HG02870 (cell line): ENCODE measurements at regions not wholly inside any gene's neighbourhood (a gene's known extent, or its start where the extent isn't known, plus 50 kb on each side); places are given as distances from the start of the nearest gene placed in this dataset.
"Not testable (repeated sequence)": the region's sequence is repeated elsewhere in the genome, so short reads cannot be mapped to it uniquely, and the experiment has no call there.

Experiments used
- ATAC-seq: cut with Tn5 transposase; IDR thresholded peaks from one replicate; pipeline ENCODE4 v1.9.1; 2021; ENCODE audit warnings: mild to moderate bottlenecking, moderate library complexity; ENCODE audit not compliant: unreplicated experiment

DNA sequence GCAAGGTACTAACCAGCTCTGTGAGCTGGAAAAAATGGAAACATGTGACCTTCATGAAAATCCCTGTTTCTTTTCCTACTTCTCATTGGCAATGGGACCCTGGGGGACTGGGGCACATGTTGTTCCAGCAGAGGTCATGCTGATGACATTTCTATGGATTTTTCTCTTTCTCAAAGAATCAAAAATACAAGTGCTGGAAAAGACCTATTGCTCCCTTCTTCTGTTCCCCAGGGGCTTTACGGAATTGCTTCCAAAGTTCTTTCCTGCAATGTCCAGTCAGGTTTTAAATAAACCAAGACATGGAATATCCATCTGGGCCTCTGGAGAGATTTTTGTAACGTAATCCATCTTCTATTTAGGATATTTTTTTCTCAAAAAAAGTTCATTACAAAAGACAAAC is 1006.1 kb upstream of the CELF4 start:
- no peak for ATAC-seq

DNA sequence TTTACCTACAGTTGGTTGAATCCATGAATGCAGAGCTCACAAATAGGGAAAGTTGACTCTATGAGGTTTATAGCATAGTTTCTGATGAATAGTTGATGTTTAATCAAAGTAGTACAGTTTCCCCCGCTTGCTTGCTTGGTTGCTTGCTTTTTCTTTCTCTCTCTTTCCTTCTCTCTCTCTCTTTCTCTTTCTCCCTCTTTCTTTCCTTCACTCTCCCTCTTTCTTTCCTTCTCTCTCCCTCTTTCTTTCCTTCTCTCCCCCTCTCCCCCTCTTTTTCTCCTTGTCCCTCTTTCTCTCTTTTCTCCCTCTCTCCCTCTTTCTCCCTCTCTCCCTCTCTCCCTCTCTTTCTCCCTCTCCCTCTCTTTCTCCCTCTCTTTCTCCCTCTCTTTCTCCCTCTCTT is 999.9 kb upstream of the CELF4 start:
- ATAC-seq: no peak

DNA sequence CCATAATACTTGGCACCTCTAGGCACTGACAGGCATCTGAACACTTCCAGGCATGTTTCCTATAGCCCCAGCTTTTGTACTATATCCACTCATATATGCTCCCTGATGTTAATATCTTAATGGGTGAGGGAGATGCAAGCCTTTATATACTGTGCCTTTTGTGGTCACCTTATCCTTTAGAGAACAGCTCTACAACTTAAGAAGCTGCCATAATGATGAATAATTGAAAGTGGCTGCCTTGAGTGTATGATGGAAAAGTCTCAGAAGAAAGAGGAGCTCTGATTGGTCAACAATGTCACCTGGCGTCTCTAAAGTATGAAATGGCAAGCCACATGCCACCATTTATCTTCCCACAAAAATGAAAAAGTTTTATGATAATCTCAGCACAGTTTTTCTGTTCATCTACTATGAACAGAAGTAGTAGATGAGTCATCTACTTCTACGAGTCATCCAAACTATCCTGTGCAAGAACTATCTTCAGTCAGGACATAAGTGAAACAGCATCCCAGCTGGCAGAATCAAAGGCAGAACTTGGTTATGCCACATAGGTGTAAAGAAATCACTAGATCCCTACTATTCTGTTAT is 997.9 kb upstream of the CELF4 start:
- ATAC-seq: no peak

DNA sequence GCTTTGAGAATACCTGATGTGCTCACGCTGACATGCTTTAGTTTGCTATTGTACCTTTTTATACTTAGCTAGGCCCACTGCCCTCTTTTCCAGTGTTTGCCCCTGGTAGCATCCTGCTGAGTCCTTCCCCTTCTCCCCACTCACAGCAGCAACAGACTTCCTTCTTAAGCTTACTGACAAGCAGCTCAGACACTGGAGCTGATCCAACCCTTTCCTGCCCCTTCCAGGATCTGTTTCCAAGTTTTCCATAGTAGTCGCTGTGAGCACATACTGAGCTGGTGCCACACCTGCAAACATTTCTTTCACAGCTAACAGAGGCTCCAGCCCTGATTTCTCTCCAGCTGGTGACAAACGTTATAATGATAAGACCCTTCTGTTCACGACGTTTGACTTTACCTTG is 991.4 kb upstream of the CELF4 start:
- ATAC-seq: no peak

DNA sequence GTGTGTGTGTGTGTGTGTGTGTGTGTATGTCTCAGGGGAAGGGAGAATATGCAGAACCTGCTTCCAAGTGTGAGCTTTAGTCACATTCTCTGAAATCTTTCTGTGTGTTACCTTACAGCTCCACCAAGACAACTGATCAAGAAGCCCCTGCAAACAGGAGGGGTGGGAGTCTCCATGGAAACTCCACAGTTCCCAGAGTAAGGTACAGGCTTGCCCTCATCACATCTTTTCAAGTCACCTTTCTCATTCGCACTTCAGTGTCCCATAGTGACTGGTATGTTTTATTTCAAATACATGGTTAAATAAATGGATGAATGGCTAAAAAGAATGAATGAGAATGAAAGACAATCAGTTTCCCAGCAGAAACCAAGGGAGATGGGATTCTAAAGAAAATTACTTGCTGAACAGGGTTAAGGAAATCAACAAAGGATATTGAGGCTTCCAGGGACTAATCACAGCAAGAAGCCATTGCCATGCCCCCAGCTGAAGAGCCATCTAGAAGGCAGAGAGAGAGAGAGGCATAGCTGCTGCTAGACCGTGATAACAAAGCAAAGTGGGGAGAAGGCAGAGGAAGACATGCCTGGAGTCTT is 987.2 kb upstream of the CELF4 start:
- ATAC-seq: no peak

DNA sequence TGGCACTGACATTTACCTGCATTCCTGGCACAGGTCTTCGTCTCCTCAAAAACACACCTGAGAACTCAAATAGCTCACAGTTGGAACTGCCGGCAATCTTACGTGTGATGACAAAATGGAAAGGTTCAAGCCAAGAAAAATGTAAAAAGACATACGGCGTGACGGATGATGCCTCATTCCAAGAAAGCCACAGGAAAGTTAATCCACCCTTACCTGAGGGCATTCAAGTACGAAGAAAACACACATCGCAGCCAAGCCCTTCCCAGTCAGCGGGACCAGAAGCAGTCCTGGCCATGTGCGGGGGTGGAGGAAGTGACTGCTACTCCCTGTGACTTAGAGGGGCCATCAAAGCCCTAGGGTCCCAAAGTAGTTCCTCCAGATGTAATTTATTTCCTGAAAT is 986.3 kb upstream of the CELF4 start:
- ATAC-seq: no peak

DNA sequence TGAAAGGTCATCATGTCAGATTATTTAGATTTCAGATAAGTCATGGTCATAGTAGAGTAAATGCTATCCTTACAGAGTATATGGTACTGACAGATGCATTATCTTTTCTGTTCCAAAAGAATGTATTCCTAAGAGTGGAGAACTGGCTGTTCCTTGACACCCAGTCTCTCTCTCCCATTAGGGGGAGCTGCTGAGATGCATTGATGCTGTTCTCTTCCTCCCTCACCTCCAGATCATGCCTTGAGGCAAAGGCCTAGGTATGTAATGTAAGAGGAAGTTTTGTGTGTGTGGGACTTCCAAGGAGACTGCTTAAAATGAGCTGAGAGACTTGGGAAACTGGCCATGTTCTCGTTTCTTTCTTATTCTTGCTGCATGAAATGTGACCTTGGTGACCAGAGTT is 979.5 kb upstream of the CELF4 start:
- ATAC-seq: peak; percentile 80

DNA sequence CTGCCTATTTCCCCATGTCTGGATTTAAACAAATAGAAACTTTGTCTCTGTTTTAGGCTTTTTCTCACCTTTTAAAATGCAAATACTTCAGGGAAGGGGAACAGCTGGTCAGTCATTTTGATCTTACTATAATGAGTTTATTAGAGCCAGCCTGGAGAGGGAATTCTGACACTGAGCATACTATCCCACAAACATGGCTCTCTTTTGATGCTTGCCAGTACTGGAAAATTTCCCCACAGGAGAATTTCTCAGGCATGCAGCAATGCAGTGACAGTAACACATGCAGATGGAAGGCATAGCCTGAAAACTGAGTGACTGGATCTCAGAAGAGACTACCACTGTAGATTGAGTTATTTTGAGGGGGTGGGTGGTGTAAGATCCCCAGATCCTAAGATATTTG is 974.3 kb upstream of the CELF4 start:
- ATAC-seq: no peak

DNA sequence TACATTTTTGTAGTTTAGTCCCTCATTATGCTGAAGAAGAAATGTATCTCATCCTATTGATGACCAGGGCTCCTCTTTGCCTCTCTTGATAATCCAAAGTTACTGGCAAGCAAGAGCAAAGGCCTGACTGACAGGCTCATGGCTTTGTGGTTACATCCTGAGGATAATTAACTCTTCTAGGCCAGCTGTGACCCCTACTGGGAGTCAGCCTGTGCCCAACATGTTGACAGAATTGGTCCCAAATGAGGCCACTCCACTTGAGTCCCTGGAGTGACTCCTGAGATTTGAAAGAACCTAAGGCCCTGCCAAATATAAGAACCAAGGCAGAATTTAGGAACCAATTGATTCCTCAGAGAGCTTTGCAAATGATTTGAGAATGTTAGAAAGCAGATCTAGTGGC is 973.8 kb upstream of the CELF4 start:
- ATAC-seq: no peak

DNA sequence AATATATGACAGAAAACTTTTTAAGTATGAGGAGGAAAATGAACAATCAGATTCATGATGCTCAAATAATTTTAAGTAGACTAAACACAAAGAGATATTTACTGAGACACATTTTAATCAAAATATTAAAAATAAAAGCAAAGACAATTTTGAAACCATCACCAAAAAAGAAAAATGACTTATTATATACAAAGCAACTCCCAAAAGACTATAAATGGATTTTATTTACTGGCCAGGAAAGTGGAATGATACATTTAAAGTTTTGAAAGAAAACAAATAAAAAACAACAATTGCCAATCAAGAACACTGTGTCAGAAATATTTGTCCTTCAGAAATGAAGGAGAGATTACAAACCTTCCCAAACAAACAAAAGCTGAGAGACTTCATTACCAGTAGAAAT is 968.5 kb upstream of the CELF4 start:
- no peak for ATAC-seq

DNA sequence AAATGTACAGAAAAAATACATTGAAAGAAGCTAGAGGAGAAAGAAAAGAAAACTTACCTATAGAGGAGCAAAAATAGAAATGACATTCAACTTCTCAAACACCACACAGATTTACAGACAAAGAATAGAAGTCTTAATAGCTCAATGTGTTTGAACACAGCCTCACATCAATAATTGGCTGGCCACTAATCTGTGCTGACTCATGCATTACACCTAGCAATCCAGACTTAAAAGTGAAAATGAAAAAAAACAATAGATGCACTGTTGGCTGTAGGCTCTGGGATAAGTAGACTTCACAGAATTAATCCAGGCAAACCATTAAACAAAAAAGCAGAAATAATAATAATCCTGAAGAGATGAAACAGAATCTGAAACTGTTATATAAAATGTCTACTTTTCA is 961.3 kb upstream of the CELF4 start:
- no peak for ATAC-seq

DNA sequence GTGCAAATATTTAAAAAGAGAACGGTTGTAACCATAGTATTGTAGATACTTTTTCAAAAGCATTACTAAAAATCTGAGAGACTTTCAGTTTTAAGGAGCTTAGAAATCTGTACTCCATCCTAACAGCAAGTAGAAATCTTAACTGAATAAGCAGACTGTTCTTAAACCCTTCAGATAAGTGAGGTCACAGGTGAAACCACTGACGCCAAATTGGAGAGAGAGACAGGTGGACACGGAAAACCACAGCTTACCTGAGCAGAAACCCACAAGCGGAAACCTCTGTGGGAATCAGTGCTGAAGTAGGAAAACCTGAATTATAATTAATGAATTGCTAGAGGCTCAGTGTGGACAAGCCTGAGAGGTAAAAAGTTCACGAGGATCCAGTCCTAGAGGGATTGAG is 959.4 kb upstream of the CELF4 start:
- ATAC-seq: no peak

DNA sequence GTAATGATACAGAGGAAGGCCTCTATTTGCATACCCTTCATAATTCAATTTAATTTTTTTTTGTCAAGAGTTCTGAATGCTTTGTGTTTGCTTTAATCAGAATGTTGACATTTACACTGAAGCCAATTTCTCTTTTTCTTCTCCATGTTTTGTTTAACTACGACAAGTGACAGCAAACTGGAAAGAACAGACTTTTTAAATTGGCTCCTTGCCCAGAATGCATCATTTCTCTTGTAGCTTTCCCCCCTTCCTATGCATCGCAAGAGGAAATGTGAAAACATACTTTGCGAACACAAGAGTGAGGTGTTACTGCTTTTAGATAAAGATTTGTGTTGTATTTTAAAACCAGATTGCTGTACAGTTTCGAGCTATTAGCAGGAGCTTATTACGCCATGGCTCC is 955.2 kb upstream of the CELF4 start:
- no peak for ATAC-seq

DNA sequence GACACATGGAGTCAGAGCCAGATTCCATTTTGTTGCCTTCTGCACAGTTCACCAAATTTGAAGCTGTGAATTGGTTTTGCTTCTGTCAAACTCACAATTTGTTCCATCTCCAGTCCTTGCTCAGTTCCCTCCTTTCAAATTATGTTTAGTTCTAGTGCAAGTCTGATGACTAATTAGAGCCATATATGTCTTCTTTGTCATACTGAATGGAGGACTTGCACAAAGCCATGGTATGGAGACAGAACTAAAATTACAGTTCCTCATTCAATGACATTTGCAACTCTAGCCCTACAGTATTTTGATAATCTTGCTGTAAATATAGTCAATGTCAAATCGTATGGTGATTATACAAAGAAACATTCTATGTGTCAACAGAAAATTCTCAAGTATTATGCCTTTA is 936.9 kb upstream of the CELF4 start:
- ATAC-seq: no peak

DNA sequence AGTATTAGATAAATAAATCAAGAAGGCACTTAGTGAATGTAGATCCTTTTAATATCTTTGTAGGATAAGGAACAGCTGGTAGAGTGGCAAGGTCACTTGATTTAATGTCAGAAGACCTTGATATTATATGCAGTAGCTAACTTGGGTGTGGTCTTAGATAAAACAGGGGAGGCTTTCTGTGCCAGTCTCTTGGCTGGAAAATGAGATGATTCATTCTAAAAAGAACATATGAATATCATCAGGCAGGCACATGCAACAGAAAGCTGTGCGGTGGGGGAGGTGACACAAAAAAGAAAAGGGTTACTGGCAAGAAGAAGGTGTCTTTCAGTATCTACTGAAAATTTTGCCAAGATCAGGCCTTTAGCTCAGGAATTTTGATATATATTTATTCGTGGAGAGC is 931.7 kb upstream of the CELF4 start:
- no peak for ATAC-seq

DNA sequence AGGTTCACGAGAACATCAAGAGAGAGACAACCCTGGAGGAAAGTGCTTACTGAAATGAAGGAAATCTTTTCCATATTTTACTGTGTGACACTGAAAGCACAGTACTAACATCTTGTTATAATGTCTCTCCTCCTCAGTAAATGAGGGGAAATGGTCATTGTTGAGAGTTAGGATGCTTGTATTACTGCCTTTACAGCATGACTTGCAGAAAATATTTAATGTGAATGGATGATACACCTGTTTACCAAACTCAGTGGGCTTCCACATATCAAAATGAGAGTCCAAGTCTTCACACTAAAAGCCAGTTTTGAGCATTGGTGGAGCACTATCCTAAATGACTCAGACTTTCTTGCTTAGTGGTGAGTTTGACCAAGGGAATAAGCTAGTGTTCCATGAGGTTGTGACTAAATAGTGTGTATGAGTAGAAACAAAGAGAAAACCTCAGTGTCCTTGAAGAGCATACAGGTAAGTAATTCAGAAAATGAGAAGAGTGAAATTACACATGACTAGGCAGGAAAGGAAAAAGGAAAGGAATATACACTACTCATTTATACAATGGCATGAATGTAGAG is 930.7 kb upstream of the CELF4 start:
- no peak for ATAC-seq

DNA sequence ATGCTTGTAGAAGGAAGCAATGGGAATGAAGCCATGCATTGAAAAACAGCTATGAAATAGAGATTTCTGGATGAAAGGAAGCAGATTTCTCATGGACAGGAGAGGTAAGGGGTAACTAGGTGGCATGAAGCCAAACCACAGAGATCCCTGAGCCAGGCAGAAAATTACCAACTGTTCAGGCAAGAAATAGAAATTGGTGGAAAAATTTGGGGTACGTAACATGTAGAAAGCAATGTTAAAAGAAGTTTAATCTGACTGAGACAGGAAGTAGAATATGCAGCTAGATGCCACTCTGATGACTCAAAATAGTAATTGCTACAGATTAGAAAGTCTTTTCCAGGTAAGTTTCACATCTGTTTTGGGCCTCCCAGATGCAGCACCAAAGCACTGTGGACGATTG is 928.5 kb upstream of the CELF4 start:
- ATAC-seq: no peak

DNA sequence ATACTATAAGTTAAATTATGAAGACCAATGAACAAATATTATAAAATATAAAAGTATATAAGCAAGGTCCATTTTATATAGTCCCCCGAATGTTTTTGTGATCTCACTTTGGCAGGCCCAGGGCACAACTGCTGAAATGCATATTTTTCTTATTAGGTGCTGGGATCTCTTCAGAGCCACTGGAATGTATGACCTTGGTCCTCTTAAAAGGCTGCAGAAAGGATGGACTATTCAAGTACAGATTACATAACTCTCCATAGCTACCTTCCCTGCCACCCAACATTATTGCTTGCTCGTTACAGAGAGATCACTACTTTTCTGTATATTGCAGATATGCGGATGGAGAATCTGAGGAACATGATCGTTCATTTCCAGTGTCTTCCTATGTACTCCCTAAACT is 925.6 kb upstream of the CELF4 start:
- ATAC-seq: no peak

DNA sequence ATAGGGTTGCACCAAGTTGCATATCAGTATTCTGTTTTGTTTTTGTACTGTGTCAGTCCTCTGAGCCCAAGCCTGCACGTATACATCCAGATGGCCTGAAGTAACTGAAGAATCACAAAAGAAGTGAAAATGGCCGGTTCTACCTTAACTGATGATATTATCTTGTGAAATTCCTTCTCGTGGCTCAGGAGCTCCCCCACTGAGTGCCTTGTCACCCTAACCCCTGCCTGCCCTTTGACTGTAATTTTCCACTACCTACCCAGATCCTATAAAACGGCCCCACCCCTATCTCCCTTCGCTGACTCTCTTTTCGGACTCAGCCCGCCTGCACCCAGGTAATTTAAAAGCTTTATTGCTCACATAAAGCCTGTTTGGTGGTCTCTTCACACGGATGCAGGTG is 924.1 kb upstream of the CELF4 start:
- not testable (repeated sequence) for ATAC-seq

DNA sequence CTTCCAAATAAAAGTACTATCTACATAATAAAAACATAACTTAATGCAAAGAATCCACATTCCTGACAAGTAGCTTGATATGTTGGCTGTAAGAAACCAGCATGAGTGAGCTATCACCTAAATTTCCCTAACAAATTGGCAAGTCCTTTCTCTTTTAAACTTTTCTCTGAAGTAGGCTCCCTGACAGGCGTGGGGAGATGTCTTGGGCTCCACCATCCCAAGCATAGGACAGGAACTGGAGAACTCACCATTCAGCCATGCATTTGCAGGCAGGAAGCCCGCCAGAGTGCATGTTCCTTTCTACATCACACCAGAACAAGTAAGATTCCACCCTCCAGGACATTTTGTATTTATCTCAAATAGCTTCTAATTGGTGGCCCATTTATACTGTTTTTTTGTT is 921.9 kb upstream of the CELF4 start:
- ATAC-seq: no peak

DNA sequence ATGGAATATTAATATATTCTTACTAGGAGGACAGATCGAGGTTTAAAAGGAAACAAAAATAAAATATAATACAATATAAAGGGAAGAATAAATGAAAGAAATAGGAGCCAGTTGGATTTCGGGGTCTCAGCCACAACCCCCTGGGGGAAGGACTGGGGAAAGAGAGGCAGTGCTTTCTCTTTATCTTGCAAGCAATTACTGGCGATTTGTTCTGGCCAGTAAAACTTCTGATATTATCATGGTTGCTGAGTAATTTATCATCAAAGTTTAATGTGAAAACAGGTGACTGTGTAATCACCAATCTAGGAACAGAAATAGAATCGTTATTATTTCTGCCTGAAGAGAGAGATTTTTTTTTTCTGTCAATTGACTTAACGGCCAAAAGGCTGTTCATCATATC is 917.7 kb upstream of the CELF4 start:
- no peak for ATAC-seq

DNA sequence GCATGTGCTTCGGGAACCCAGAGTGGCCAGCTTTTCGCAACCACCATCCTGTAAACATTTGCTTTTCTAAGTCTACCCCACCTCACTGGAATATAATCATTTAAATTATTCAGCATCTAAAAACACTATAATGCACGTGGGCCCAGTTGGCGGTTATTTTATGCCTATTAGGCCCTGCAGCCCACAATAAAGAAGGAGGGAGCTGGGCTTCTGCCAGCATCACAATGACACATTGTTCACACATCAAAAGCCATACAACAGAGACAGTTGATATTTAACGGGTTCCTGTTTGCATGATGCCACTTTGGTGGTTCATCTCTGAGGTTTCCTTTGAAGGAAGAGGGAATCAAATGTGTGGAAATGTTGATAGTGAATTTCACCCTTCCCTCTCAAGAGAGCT is 916.0 kb upstream of the CELF4 start:
- no peak for ATAC-seq

DNA sequence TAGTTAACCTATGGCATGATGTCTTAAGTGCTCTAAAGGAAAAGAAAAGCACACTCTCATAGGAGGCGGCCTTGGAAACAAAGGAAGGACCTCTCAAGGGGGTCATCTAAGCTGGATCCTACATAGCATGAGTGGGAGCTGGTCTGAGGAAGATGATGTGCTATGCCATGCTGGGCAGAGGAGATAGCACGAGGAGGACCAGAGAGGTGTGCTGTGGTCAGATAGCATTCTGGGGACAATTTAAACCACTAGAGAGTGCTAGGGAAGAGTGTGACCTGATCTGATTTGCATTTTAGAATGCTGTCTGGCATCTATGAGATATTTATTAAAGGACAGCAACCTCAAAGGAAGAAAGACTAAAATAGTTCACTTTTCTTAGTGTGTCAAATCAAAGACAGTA is 910.1 kb upstream of the CELF4 start:
- no peak for ATAC-seq
